GM12874 (cell line): ENCODE measurements at regions not wholly inside any gene's neighbourhood (a gene's known extent, or its start where the extent isn't known, plus 50 kb on each side); places are given as distances from the start of the nearest gene placed in this dataset.

Experiments used
- TF ChIP-seq, protein P1 (sequence below): IDR thresholded peaks from 2 replicates; pipeline ENCODE4 v1.5.1; 2011; ENCODE audit warnings: low read depth, mild to moderate bottlenecking, control low read depth, low read length, moderate library complexity; ENCODE audit not compliant: insufficient read depth

DNA sequence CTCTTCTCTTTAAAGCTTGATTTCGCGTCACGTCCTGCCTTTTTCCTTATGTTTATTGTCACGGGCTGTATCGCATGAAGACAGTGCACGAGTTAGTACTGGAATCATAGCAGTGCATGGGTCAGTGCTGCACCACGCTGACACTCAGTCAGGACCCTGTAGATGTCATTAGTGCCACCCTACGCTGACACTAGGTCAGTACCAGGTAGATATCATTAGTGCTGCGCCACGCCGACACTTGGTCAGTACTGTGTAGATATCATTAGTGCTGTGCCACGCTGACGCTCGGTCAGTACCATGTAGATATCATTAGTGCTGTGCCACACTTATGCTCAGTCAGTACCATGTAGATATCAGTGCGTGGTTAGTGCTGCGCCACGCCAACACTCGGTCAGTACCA, 106.2 kb upstream of the ZNF469 start:
- TF ChIP-seq, protein P1, sequence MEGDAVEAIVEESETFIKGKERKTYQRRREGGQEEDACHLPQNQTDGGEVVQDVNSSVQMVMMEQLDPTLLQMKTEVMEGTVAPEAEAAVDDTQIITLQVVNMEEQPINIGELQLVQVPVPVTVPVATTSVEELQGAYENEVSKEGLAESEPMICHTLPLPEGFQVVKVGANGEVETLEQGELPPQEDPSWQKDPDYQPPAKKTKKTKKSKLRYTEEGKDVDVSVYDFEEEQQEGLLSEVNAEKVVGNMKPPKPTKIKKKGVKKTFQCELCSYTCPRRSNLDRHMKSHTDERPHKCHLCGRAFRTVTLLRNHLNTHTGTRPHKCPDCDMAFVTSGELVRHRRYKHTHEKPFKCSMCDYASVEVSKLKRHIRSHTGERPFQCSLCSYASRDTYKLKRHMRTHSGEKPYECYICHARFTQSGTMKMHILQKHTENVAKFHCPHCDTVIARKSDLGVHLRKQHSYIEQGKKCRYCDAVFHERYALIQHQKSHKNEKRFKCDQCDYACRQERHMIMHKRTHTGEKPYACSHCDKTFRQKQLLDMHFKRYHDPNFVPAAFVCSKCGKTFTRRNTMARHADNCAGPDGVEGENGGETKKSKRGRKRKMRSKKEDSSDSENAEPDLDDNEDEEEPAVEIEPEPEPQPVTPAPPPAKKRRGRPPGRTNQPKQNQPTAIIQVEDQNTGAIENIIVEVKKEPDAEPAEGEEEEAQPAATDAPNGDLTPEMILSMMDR: no peak

DNA sequence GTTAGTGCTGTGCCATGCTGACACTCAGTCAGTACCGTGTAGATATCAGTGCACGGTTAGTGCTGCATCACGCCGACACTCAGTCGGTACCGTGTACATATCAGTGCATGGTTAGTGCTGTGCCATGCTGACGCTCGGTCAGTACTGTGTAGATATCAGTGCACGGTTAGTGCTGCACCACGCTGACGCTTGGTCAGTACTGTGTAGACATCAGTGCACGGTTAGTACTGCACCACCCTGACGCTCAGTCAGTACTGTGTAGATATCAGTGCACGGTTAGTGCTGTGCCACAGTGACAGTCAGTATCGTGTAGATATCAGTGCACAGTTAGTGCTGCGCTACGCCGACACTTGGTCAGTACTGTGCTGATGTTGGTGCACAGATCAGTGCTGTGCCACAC, 102.8 kb upstream of the ZNF469 start:
- TF ChIP-seq, protein P1: no peak

DNA sequence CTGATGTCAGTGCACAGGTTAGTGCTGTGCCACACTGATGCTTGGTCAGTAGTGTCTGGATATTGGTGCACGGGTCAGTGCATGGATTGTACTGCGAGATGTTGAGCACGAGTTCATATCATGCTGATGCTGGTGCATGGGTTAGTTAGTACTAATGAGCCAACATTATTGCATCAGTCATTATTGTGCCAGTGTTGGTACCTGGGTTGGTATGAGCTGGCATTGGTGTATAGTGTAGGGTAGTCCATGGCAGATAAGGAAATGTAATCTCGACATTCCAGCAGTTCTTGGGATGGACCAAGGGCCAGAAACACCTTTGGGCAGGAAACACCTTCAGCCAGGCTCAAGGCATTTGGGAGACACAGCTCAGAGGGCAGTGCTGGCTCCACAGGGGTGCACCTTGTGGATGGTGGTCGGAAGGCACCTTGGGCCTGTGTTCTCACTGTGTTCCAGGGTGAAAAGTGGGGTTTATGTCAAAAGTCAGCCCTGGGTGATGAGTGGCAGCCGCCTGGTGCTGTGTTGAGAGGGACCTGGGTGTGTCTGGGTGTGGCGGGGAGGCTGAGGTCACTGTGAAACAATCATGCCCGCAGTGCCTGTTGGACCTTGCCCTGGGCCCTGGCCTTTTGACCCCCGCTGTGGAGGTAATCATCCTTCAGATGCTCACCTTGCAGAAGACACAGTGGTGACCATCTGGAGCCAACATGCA, 100.7 kb upstream of the ZNF469 start:
- TF ChIP-seq, protein P1: no peak

DNA sequence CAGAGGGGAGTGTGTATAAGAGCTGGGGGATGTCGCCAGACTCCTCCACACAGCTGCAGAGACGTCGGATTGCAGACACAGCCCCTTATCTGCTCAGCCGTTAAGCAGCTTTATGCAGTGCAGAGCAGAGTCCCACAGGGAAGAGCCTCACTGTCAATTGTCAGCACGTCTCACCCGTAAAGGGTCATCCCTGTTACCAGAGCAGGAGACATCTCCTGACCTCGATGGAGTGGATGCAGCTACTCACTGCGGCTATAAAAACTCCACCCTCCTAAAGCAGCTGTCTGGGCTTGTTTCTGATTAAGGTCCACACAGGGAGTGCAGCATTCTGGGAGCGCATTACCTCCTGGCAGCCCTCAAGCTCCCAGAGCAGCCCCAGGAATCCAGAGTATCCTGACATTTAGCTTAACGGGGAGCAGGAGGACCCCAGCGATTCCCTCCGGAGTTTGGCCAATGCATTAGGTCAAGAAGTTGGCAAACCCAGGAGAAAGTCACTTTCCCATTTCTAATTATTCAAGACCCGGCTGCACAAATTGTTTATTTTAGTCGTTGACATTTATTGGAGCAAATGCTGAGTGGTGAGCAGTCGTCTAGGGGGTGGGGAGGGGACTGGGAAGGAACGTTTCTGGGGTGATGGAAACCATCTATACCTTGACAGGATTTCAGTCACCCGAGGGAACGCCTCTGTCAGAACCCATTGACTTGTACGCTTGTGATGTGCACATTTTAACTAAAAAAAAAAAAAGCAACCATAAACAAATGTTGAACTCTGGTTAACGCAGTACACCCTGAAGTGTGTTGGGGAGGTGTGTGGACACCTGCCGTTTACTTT, 100.0 kb upstream of the ZNF469 start:
- TF ChIP-seq, protein P1: no peak

DNA sequence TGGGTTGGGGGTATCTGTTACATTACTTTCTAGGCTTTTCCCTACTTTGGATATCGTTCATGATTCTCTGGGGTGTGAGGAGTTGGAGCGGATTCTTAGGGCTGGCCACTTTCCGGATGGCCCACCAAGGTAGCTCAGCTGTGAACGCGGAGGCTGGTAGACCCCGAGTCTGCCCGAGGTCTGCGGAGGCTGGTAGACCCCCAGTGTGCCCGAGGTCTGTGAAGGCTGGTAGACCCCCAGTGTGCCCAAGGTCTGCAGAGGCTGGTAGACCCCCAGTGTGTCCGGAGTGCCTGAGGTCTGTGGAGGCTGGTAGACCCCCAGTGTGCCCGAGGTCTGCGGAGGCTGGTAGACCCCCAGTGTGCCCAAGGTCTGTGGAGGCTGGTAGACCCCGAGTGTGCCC, 99.2 kb upstream of the ZNF469 start:
- TF ChIP-seq, protein P1: no peak

DNA sequence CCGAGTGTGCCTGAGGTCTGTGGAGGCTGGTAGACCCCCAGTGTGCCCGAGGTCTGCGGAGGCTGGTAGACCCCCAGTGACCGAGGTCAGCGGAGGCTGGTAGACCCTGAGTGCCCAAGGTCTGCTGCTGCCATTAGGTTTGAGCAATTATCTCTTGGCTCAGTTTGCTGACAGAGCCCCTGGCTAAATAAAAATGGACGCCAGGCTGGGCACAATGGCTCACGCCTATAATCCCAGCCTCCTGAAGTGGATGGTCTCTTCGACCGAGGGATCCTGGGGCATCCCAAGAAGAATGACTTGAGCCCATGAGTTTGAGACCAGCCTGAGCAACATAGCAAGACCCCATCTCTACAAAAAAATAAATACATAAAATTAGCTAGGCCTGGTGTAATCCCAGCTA, 98.7 kb upstream of the ZNF469 start:
- TF ChIP-seq, protein P1: no peak

DNA sequence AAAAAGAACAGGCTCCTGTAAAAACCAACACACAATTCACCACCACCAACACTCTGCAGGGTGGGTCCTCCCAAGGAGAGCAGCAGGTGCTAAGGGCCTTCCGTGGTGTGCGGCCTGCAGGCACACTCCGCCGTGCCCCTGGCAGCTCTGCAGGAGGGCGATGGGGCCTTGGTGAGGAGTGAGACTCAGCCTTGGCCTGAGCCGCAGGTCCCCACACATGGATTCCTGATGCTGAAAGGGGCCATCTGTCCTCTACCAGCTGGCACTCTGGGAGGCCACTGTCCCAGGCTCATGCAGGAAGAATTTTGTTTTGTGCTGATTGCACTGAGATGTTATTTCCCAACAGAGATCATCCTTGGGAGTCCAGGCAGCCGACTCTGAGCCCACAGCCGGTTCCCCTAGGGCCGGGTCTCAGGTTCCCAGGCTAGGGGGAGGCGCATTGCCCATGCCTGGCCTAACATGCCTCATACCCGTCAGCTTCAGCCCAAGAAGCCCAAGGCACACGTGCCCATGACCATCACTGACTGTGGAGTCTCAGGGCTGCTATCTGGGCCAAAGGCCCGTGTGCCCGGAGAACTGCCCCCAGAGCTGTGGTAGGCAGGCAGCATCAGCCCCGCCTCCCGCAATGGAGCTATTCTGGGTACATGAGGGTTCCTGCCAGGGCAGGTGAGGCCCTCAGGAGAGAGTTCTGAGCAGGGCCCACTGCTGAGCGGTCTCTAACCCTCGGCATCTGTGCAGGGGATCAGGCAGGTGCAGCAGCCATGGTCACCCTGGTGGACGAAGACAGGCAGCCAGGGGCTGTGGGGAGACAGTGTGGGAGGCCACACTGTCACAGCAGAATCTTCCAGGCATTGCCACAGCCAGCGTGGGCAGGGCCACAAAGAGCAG, 97.9 kb upstream of the ZNF469 start:
- TF ChIP-seq, protein P1: no peak
